C1 segment of cervical spinal cord (tissue), 14 donors: ENCODE measurements at regions not wholly inside any gene's neighbourhood (a gene's known extent, or its start where the extent isn't known, plus 50 kb on each side); places are given as distances from the start of the nearest gene placed in this dataset.

Experiments used
- DNase-seq, 14 donors: peaks; one replicate each; lab custom pipeline; 2025; lab: John Stamatoyannopoulos, UW

GRCh38 chr15:69941706-69942495 is 155.8 kb downstream of the TLE3 start:
- no peak for DNase-seq

GRCh38 chr15:69943637-69944036 is 154.1 kb downstream of the TLE3 start:
- no peak for DNase-seq

- DNase-seq = no peak
These were observed 152.0 kb downstream of the TLE3 start for GRCh38 chr15:69945729-69946128.

- DNase-seq = no peak
These were observed 150.8 kb downstream of the TLE3 start for GRCh38 chr15:69946870-69947269.

GRCh38 chr15:69947394-69947793 is 150.3 kb downstream of the TLE3 start:
- no peak for DNase-seq

- DNase-seq = no peak
These were observed 148.2 kb downstream of the TLE3 start for GRCh38 chr15:69949485-69949884.

GRCh38 chr15:69951256-69951897 is 146.3 kb downstream of the TLE3 start:
- DNase-seq = no peak

GRCh38 chr15:69951898-69952555 is 145.7 kb downstream of the TLE3 start:
- no peak for DNase-seq

GRCh38 chr15:69953051-69953450 is 144.7 kb downstream of the TLE3 start:
- DNase-seq = no peak

- DNase-seq = no peak
These were observed 143.9 kb downstream of the TLE3 start for GRCh38 chr15:69953816-69954215.

- DNase-seq = no peak
These were observed 143.1 kb downstream of the TLE3 start for GRCh38 chr15:69954666-69955065.

- no peak for DNase-seq
These were observed 142.3 kb downstream of the TLE3 start for GRCh38 chr15:69955240-69955894.

- DNase-seq = no peak
These were observed 141.3 kb downstream of the TLE3 start for GRCh38 chr15:69956417-69956816.

- no peak for DNase-seq
These were observed 140.5 kb downstream of the TLE3 start for GRCh38 chr15:69957175-69957574.

GRCh38 chr15:69958496-69959084 is 139.1 kb downstream of the TLE3 start:
- no peak for DNase-seq

- DNase-seq = no peak
These were observed 135.2 kb downstream of the TLE3 start for GRCh38 chr15:69962561-69962960.

GRCh38 chr15:69963385-69963784 is 134.3 kb downstream of the TLE3 start:
- no peak for DNase-seq

- no peak for DNase-seq
These were observed 125.9 kb downstream of the TLE3 start for GRCh38 chr15:69971771-69972170.

GRCh38 chr15:69972436-69972835 is 125.3 kb downstream of the TLE3 start:
- DNase-seq = no peak

GRCh38 chr15:69973102-69973714 is 124.5 kb downstream of the TLE3 start:
- no peak for DNase-seq

GRCh38 chr15:69973880-69974279 is 123.8 kb downstream of the TLE3 start:
- DNase-seq = no peak
